NCI-H146 (cell line): ENCODE measurements at regions not wholly inside any gene's neighbourhood (a gene's known extent, or its start where the extent isn't known, plus 50 kb on each side); places are given as distances from the start of the nearest gene placed in this dataset.
"Not testable (repeated sequence)": the region's sequence is repeated elsewhere in the genome, so short reads cannot be mapped to it uniquely, and the experiment has no call there.

Experiments used
- DNase-seq: peaks from one replicate; lab custom pipeline; 2025; lab: John Stamatoyannopoulos, UW

GRCh38 chr4:137861682-137862081, 329.4 kb upstream of the PCDH18 start:
- no peak for DNase-seq

GRCh38 chr4:137853424-137853823, 321.1 kb upstream of the PCDH18 start:
- no peak for DNase-seq

DNA sequence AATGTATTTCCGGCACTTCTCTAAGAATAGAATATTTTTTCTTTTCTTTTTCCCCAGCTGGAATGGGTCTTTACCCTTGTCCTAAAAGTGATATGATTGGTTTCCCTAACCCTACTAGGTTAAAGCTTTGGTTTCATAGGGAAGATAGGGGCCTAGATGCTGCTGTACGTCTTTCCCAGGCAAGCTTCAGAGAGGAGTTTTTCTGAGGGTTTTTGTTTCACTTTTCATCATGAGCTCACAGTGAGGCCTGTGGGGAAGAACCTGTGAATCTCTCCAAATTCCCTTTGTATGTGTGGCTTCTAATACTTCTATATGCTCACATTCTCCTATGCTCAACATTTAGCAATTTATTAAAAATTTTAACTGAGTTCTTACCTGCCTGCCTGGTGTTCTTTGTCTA, 320.0 kb upstream of the PCDH18 start:
- no peak for DNase-seq

- no peak for DNase-seq
Observed at GRCh38 chr4:137851435-137851834, 319.1 kb upstream of the PCDH18 start.

DNA sequence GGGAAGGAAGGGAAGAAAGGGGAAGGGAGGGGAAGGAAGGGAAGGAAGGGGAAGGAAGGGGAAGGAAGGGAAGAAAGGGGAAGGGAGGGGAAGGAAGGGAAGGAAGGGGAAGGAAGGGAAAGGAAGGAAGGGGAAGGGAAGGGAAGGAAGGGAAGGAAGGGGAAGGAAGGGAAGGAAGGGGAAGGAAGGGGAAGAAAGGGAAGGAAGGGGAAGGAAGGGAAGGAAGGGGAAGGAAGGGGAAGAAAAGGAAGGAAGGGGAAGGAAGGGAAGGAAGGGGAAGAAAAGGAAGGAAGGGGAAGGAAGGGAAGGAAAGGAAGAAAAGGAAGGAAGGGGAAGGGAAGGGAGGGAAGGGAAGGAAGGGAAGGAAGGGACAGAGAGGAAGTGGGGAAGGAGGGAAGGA, 295.7 kb upstream of the PCDH18 start:
- DNase-seq = not testable (repeated sequence)

GRCh38 chr4:137825505-137825904, 293.2 kb upstream of the PCDH18 start:
- DNase-seq = no peak

- DNase-seq = no peak
Observed at GRCh38 chr4:137823007-137823406, 290.7 kb upstream of the PCDH18 start.

DNA sequence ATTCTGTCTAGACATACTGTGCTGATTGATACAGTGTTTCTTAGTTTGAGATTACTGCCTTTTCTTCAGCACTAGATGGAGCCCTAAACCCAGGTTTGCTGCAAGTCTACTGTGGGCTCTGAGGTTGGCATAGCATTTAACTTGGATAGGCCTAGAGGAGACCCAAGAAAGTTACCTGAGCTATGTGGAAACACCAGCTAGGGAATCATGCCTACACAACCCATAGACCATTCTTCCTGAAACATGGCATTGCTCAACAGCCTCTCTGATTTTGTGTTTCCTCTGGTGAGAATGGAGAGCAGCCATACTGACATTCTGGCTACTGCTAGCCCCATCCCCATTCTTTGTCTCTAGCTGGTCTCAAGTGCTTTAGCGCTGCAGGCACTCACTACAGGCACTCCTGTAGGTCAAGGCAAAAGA, 287.7 kb upstream of the PCDH18 start:
- peak; percentile 41 for DNase-seq

GRCh38 chr4:137812258-137812657, 280.0 kb upstream of the PCDH18 start:
- no peak for DNase-seq

DNA sequence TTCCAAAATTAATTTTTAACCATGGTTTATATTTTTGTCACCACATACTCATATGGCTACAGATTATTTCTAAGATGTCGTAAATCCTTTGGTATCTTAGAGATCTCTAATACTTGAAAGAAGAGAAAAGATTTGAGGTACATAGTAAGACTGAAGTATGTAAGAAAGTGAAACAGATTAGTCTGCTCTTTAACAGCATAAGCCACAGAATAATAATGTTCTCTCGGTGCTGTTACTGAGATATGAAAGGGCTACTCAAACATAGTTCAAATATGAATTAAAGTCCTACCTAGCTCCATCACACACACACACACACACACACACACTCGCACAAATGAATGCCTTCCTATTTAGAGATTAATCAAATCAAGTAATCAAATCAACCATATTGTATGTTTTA, 274.1 kb upstream of the PCDH18 start:
- DNase-seq = no peak

GRCh38 chr4:137804906-137805495, 272.7 kb upstream of the PCDH18 start:
- DNase-seq = no peak

GRCh38 chr4:137800861-137801260, 268.6 kb upstream of the PCDH18 start:
- DNase-seq = no peak

GRCh38 chr4:137794764-137795254, 262.5 kb upstream of the PCDH18 start:
- DNase-seq = no peak

DNA sequence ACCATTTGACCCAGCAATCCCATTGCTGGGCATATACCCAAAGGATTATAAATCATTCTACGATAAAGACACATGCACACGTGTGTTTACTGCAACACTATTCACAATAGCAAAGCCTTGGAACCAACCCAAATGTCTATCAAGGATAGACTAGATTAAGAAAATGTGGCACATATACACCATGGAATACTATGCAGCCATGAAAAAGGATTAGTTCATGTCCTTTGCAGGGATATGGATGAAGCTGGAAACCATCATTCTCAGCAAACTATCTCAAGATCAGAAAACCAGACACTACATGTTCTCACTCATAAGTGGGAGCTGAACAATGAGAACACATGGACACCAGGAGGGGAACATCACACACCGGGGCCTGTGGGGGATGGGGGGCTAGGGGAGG, 257.0 kb upstream of the PCDH18 start:
- not testable (repeated sequence) for DNase-seq

- not testable (repeated sequence) for DNase-seq
Observed at GRCh38 chr4:137783923-137784322, 251.6 kb upstream of the PCDH18 start.

- DNase-seq = no peak
Observed at GRCh38 chr4:137775701-137776100, 243.4 kb upstream of the PCDH18 start.

DNA sequence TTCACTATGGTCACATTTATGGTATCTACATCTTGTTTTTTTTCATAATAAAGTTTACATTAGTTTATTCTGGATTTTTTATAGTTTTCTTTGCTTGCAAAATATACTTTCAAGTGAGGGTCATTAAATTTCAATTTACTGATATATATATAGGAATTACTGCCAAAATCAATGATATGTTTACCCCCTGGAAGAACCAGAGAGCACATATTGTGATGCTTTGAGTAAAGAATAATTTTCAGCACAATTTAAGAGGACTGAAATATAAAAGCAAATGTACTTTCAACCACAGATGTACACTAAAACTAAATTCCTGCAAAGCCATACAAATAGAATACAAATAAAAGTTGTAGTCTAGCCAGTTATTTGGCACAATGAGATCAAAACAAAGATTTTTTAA, 242.2 kb upstream of the PCDH18 start:
- DNase-seq = no peak

GRCh38 chr4:137768881-137769280, 236.6 kb upstream of the PCDH18 start:
- DNase-seq = no peak

GRCh38 chr4:137768196-137768595, 235.9 kb upstream of the PCDH18 start:
- DNase-seq = no peak

DNA sequence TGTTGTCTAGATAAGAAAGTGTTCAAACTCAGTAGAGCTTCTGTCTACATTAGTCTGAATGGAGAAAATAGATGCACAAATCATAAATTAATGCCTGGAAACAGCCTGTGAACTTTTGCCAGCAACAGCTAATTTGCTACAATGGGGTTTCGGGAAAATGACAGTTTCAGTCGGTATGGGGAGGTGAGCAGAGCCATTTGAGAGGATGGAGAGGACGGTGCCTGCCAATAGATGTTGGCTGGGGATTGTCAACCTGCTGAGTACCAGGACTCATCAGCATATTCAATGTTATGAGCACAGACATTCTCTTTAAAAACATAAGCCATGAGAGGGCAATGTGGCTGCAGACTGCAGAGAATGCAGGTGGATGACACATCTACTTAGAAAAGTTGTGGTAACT, 230.3 kb upstream of the PCDH18 start:
- no peak for DNase-seq

GRCh38 chr4:137754652-137755471, 222.6 kb upstream of the PCDH18 start:
- DNase-seq = no peak

- no peak for DNase-seq
Observed at GRCh38 chr4:137749466-137749865, 217.2 kb upstream of the PCDH18 start.

DNA sequence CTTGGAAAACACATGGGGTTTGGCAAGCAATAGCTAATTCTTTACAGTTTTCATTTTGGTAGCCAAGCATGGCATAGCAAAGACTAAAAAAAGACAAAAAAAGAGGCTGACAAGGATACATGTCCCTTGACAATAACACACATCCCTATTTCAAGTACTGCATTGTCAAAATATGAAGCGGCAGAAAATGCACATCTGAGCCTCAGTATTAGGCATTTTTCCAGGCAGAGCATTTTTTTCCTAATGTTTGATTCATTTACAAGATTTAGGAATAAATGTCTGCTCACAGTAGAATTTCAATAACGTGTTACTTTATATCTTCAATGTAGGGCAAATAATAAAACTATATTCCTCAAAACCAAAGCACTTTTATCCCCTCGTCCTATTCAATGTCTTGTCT, 216.3 kb upstream of the PCDH18 start:
- DNase-seq = no peak

- no peak for DNase-seq
Observed at GRCh38 chr4:137740141-137740540, 207.8 kb upstream of the PCDH18 start.
